ENCODE measurements at regions not wholly inside any gene's neighbourhood (a gene's known extent, or its start where the extent isn't known, plus 50 kb on each side); places are given as distances from the start of the nearest gene placed in this dataset.

- TF ChIP-seq CTCF (conservative IDR thresholded peaks at IDR 0.05 in 1 of 2, IDR thresholded peaks at IDR 0.05 in 1 of 2; ENCODE audit: low read depth in 1 of 2, low read length in 2 of 2) (no peak), EZH2 (IDR thresholded peaks at IDR 0.05; ENCODE audit: low read length, missing control alignments) (no peak)
- Histone ChIP-seq H4K20me1 (ENCODE audit: control insufficient read depth, extremely low read depth, insufficient read depth, low read length) (no peaks in the 10 kb centered on the region), H3K27me3 (ENCODE audit: control insufficient read depth, insufficient read depth, low read length) (no peaks in the 10 kb centered on the region), H3K9ac (ENCODE audit: insufficient read depth, low read length) (no peak overlapping the region), H3K4me2 (ENCODE audit: extremely low read depth, insufficient read depth, low read length) (no peak overlapping the region), H3K27ac (ENCODE audit: insufficient read depth, low read length) (no peak overlapping the region), H3K4me3 (replicated peaks in 1 of 4; ENCODE audit: control extremely low read depth in 1 of 4, insufficient read depth in 1 of 4, low read depth in 3 of 4, low read length in 4 of 4) (no peak overlapping the region), H3K79me2 (ENCODE audit: control insufficient read depth, insufficient read depth, low read length) (no peaks in the 10 kb centered on the region), H3K36me3 (ENCODE audit: control insufficient read depth, insufficient read depth, low read length) (no peaks in the 10 kb centered on the region), H3K9me3 (ENCODE audit: control insufficient read depth, insufficient read depth, low read depth, low read length) (no peaks in the 10 kb centered on the region), H3K4me1 (ENCODE audit: control insufficient read depth, extremely low read depth, insufficient read depth, low read length) (no peaks in the 10 kb centered on the region), H2AFZ (ENCODE audit: low read length) (no peak overlapping the region)
- no peak for DNase-seq (ENCODE audit: low read depth in 2 of 2)
Observed at GRCh38 chr15:97686324-97686723, 274.2 kb upstream of the ARRDC4 start.

- H3K36me3 ChIP-seq (ENCODE audit: control insufficient read depth, insufficient read depth, low read length), result no peaks in the 10 kb centered on the region
- DNase-seq (ENCODE audit: low read depth in 2 of 2), result no peak
- no peaks in the 10 kb centered on the region for H3K27me3 ChIP-seq (ENCODE audit: control insufficient read depth, insufficient read depth, low read length)
- H4K20me1 ChIP-seq (ENCODE audit: control insufficient read depth, extremely low read depth, insufficient read depth, low read length), result no peaks in the 10 kb centered on the region
- no peaks in the 10 kb centered on the region for H3K4me1 ChIP-seq (ENCODE audit: control insufficient read depth, extremely low read depth, insufficient read depth, low read length)
- H3K9me3 ChIP-seq (ENCODE audit: control insufficient read depth, insufficient read depth, low read depth, low read length), result no peaks in the 10 kb centered on the region
- no peak overlapping the region for H3K4me3 ChIP-seq (replicated peaks in 1 of 4; ENCODE audit: control extremely low read depth in 1 of 4, insufficient read depth in 1 of 4, low read depth in 3 of 4, low read length in 4 of 4)
- no peaks in the 10 kb centered on the region for H3K79me2 ChIP-seq (ENCODE audit: control insufficient read depth, insufficient read depth, low read length)
- H3K4me2 ChIP-seq (ENCODE audit: extremely low read depth, insufficient read depth, low read length), result no peak overlapping the region
- H3K27ac ChIP-seq (ENCODE audit: insufficient read depth, low read length), result no peak overlapping the region
- no peak for TF ChIP-seq EZH2 (IDR thresholded peaks at IDR 0.05; ENCODE audit: low read length, missing control alignments)
- no peak for TF ChIP-seq CTCF (conservative IDR thresholded peaks at IDR 0.05 in 1 of 2, IDR thresholded peaks at IDR 0.05 in 1 of 2; ENCODE audit: low read depth in 1 of 2, low read length in 2 of 2)
- H2AFZ ChIP-seq (ENCODE audit: low read length), result no peak overlapping the region
- no peak overlapping the region for H3K9ac ChIP-seq (ENCODE audit: insufficient read depth, low read length)
Observed at GRCh38 chr15:97687654-97688053, 272.8 kb upstream of the ARRDC4 start.

- Histone ChIP-seq H3K79me2 (ENCODE audit: control insufficient read depth, insufficient read depth, low read length) (no peaks in the 10 kb centered on the region), H2AFZ (ENCODE audit: low read length) (no peak overlapping the region), H3K27me3 (ENCODE audit: control insufficient read depth, insufficient read depth, low read length) (no peaks in the 10 kb centered on the region), H3K9ac (ENCODE audit: insufficient read depth, low read length) (peak overlapping the region; percentile 14), H4K20me1 (ENCODE audit: control insufficient read depth, extremely low read depth, insufficient read depth, low read length) (no peaks in the 10 kb centered on the region), H3K27ac (ENCODE audit: insufficient read depth, low read length) (no peak overlapping the region), H3K9me3 (ENCODE audit: control insufficient read depth, insufficient read depth, low read depth, low read length) (no peaks in the 10 kb centered on the region), H3K4me3 (replicated peaks in 1 of 4; ENCODE audit: control extremely low read depth in 1 of 4, insufficient read depth in 1 of 4, low read depth in 3 of 4, low read length in 4 of 4) (no peak overlapping the region), H3K4me2 (ENCODE audit: extremely low read depth, insufficient read depth, low read length) (no peak overlapping the region), H3K4me1 (ENCODE audit: control insufficient read depth, extremely low read depth, insufficient read depth, low read length) (no peaks in the 10 kb centered on the region), H3K36me3 (ENCODE audit: control insufficient read depth, insufficient read depth, low read length) (no peaks in the 10 kb centered on the region)
- DNase-seq (ENCODE audit: low read depth in 2 of 2), result no peak
- no peak for TF ChIP-seq CTCF (conservative IDR thresholded peaks at IDR 0.05 in 1 of 2, IDR thresholded peaks at IDR 0.05 in 1 of 2; ENCODE audit: low read depth in 1 of 2, low read length in 2 of 2)
- no peak for TF ChIP-seq EZH2 (IDR thresholded peaks at IDR 0.05; ENCODE audit: low read length, missing control alignments)
Observed at GRCh38 chr15:97688177-97688576, 272.3 kb upstream of the ARRDC4 start.

All from fibroblast of lung (primary cell).